Liver (tissue), 8 donors: ENCODE measurements at regions not wholly inside any gene's neighbourhood (a gene's known extent, or its start where the extent isn't known, plus 50 kb on each side); places are given as distances from the start of the nearest gene placed in this dataset.

ENCODE experiments used
- DNase-seq: peaks from one replicate; pipeline ENCODE4 v3.0.0-alpha.2; 2017; ENCODE audit warnings: low spot score
- H3K27ac ChIP-seq, 2 donors: one replicate each; pipeline ENCODE4 v1.7.0; 2013; ENCODE audit warnings: inconsistent platforms in 2 of 2, low read length in 2 of 2, control low read depth in 1 of 2, low read depth in 1 of 2, mild to moderate bottlenecking in 1 of 2
- H3K27me3 ChIP-seq, 4 donors: one replicate each; pipeline versions ENCODE4 v1.6.1 to v1.7.0; 2013; ENCODE audit warnings: low read length in 3 of 4, inconsistent platforms in 1 of 4, mild to moderate bottlenecking in 1 of 4, moderate library complexity in 1 of 4; ENCODE audit not compliant: control insufficient read depth in 4 of 4, insufficient read depth in 4 of 4
- H3K36me3 ChIP-seq, 4 donors: one replicate each; pipeline versions ENCODE4 v1.6.1 to v1.7.0; 2013; ENCODE audit warnings: low read length in 3 of 4, mild to moderate bottlenecking in 3 of 4, low read depth in 1 of 4, moderate library complexity in 1 of 4; ENCODE audit not compliant: control insufficient read depth in 4 of 4, insufficient read depth in 3 of 4
- H3K4me1 ChIP-seq, 4 donors: one replicate each; pipeline versions ENCODE4 v1.6.1 to v1.7.0; 2013; ENCODE audit warnings: low read length in 3 of 4, mild to moderate bottlenecking in 3 of 4, moderate library complexity in 1 of 4; ENCODE audit not compliant: control insufficient read depth in 4 of 4, insufficient read depth in 4 of 4
- H3K4me3 ChIP-seq, 3 donors: one replicate each; pipeline versions ENCODE4 v1.6.1 to v1.7.0; 2013; ENCODE audit warnings: low read length in 3 of 3, control low read depth in 1 of 3, low read depth in 1 of 3, mild to moderate bottlenecking in 1 of 3
- H3K9ac ChIP-seq, 2 donors: one replicate each; pipeline ENCODE4 v1.7.0; 2013; ENCODE audit warnings: low read length in 2 of 2, mild to moderate bottlenecking in 2 of 2, moderate library complexity in 2 of 2, control low read depth in 1 of 2, low read depth in 1 of 2
- H3K9me3 ChIP-seq, 4 donors: one replicate each; pipeline versions ENCODE4 v1.6.1 to v1.7.0; 2013; ENCODE audit warnings: low read length in 3 of 4; ENCODE audit not compliant: control insufficient read depth in 4 of 4
- FOXA1 ChIP-seq: IDR thresholded peaks from 2 replicates; pipeline ENCODE4 v1.6.1; 2016; ENCODE audit warnings: antibody characterized with exemption
- FOXA2 ChIP-seq: IDR thresholded peaks from 2 replicates; pipeline ENCODE4 v1.6.1; 2016; ENCODE audit warnings: antibody characterized with exemption
- GABPA ChIP-seq, 2 donors: IDR thresholded peaks in 1 of 2; conservative IDR thresholded peaks in 1 of 2; 2 replicates each; pipeline ENCODE4 v1.6.1; 2016; ENCODE audit warnings: antibody characterized with exemption in 2 of 2, mild to moderate bottlenecking in 1 of 2, moderate library complexity in 1 of 2
- HNF4A ChIP-seq, 2 donors: conservative IDR thresholded peaks; 2 replicates each; pipeline ENCODE4 v1.6.1; 2016; ENCODE audit warnings: antibody characterized with exemption in 2 of 2, mild to moderate bottlenecking in 2 of 2
- HNF4G ChIP-seq: IDR thresholded peaks from 2 replicates; pipeline ENCODE4 v1.6.1; 2016; ENCODE audit warnings: antibody characterized with exemption
- NR2F2 ChIP-seq: IDR thresholded peaks from 2 replicates; pipeline ENCODE4 v1.6.1; 2016; ENCODE audit warnings: antibody characterized with exemption
- SP1 ChIP-seq: IDR thresholded peaks from 2 replicates; pipeline ENCODE4 v1.6.1; 2018; ENCODE audit warnings: antibody characterized with exemption, mild to moderate bottlenecking
- TAF1 ChIP-seq: conservative IDR thresholded peaks from 2 replicates; pipeline ENCODE4 v1.6.1; 2016; ENCODE audit warnings: antibody characterized with exemption, mild to moderate bottlenecking
- YY1 ChIP-seq: IDR thresholded peaks from 2 replicates; pipeline ENCODE4 v1.6.1; 2016; ENCODE audit warnings: antibody characterized with exemption, mild to moderate bottlenecking
- WGBS: extraction: QIAGEN DNeasy Blood & Tissue Kit; methylation state at CpG from one replicate; pipeline ENCODE4 v1.1.7; 2013; 5-methylcytosine and 5-hydroxymethylcytosine counted together
- TF ChIP-seq, protein P1 (sequence below): IDR thresholded peaks from 2 replicates; pipeline ENCODE4 v1.6.1; 2016; ENCODE audit warnings: antibody characterized with exemption, mild to moderate bottlenecking
- TF ChIP-seq, protein P2 (sequence below): fragments of 150-350 bp; IDR thresholded peaks from 2 replicates; pipeline ENCODE4 v1.5.1; 2017; ENCODE audit warnings: improper control_type of control experiment, low read depth, low read length; ENCODE audit not compliant: missing input control
- TF ChIP-seq, protein P3 (sequence below): IDR thresholded peaks from 2 replicates; pipeline ENCODE4 v1.6.1; 2016; ENCODE audit warnings: antibody characterized with exemption
- TF ChIP-seq, protein P4 (sequence below): IDR thresholded peaks from 2 replicates; pipeline ENCODE4 v1.6.1; 2016; ENCODE audit warnings: antibody characterized with exemption
- donor health status: healthy.
- donor health status: healthy.
- donor health status: healthy.
- donor health status: healthy.
- donor health status: healthy.

DNA sequence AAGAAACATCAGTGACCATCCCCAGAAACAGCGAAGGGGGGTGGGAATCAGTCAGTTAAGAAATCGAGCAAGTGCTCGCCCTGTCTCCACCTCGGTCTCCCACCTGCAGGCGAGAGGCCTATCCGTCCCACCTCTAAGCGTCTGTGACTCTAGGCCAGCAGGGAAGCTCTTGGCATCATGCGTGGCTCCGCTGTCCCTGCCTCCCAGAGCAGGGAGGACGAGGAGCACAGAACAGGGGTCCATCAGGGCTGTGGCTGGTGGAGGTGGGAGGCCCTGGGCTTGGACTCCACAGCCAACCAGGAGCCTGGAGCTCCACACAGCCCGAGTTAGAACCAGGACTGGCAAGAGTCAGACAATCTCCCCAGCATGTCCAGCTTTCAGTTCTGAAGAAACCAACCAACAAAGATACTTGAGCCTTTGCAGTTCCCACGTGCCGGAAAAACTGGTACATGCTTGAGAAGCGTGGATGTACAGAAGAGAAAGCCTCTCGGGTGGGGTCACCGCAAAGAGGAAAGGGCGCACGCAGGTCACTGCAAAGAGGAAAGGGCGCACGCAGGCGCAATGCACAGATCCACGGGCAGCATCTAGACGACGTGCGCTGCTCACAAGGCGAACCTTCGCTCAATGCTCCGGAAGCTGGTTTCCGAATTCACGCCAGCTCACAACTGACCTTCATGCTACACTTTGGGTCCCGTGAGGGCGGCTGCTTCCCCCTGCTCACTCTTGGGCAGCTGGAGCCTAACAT, 104.5 kb upstream of the ALKAL2 start:
- WGBS, result 80% methylated on average over 32 of the region's 32 CpGs
- H3K4me1 ChIP-seq, result no peaks in the 10 kb centered on the region
- H3K27ac ChIP-seq, result no peak overlapping the region
- DNase-seq, result no peak
- H3K9me3 ChIP-seq, result no peaks in the 10 kb centered on the region
- TF ChIP-seq, protein P1, sequence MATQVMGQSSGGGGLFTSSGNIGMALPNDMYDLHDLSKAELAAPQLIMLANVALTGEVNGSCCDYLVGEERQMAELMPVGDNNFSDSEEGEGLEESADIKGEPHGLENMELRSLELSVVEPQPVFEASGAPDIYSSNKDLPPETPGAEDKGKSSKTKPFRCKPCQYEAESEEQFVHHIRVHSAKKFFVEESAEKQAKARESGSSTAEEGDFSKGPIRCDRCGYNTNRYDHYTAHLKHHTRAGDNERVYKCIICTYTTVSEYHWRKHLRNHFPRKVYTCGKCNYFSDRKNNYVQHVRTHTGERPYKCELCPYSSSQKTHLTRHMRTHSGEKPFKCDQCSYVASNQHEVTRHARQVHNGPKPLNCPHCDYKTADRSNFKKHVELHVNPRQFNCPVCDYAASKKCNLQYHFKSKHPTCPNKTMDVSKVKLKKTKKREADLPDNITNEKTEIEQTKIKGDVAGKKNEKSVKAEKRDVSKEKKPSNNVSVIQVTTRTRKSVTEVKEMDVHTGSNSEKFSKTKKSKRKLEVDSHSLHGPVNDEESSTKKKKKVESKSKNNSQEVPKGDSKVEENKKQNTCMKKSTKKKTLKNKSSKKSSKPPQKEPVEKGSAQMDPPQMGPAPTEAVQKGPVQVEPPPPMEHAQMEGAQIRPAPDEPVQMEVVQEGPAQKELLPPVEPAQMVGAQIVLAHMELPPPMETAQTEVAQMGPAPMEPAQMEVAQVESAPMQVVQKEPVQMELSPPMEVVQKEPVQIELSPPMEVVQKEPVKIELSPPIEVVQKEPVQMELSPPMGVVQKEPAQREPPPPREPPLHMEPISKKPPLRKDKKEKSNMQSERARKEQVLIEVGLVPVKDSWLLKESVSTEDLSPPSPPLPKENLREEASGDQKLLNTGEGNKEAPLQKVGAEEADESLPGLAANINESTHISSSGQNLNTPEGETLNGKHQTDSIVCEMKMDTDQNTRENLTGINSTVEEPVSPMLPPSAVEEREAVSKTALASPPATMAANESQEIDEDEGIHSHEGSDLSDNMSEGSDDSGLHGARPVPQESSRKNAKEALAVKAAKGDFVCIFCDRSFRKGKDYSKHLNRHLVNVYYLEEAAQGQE, result no peak
- TF ChIP-seq FOXA2, result no peak
- TF ChIP-seq, protein P2, sequence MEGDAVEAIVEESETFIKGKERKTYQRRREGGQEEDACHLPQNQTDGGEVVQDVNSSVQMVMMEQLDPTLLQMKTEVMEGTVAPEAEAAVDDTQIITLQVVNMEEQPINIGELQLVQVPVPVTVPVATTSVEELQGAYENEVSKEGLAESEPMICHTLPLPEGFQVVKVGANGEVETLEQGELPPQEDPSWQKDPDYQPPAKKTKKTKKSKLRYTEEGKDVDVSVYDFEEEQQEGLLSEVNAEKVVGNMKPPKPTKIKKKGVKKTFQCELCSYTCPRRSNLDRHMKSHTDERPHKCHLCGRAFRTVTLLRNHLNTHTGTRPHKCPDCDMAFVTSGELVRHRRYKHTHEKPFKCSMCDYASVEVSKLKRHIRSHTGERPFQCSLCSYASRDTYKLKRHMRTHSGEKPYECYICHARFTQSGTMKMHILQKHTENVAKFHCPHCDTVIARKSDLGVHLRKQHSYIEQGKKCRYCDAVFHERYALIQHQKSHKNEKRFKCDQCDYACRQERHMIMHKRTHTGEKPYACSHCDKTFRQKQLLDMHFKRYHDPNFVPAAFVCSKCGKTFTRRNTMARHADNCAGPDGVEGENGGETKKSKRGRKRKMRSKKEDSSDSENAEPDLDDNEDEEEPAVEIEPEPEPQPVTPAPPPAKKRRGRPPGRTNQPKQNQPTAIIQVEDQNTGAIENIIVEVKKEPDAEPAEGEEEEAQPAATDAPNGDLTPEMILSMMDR, result no peak
- TF ChIP-seq TAF1, result no peak
- no peak for TF ChIP-seq GABPA (IDR thresholded peaks at IDR 0.05 in 1 of 2, conservative IDR thresholded peaks at IDR 0.05 in 1 of 2)
- TF ChIP-seq, protein P3, sequence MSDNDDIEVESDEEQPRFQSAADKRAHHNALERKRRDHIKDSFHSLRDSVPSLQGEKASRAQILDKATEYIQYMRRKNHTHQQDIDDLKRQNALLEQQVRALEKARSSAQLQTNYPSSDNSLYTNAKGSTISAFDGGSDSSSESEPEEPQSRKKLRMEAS, result no peak
- no peak for TF ChIP-seq SP1
- no peak for TF ChIP-seq YY1
- no peak overlapping the region for H3K4me3 ChIP-seq
- H3K9ac ChIP-seq, result no peak overlapping the region
- no peaks in the 10 kb centered on the region for H3K27me3 ChIP-seq
- H3K36me3 ChIP-seq, result no peaks in the 10 kb centered on the region

DNA sequence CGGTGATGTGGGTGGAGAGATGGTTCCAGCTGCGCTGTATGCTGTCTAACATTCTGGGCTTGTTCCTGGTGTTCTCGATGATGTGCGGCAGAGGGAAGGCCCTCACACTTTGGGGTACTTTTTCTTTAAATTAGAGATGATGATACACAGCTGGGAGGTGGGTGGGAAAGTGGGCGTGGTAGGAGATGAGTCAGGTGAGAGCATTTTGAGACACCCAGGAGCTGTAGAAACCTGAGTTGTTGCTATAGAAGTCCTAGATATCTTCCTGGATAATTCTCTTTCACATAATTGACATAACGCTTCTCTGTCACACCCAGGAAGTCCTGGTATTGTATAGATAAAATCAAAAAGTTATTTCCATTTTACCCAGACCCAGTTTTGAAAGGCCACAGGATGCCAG, 103.8 kb upstream of the ALKAL2 start:
- 80% methylated on average over 6 of the region's 6 CpGs for WGBS
- no peak overlapping the region for H3K4me3 ChIP-seq
- DNase-seq, result no peak
- H3K36me3 ChIP-seq, result no peaks in the 10 kb centered on the region
- TF ChIP-seq HNF4G, result no peak
- TF ChIP-seq NR2F2, result no peak
- no peak for TF ChIP-seq FOXA1
- TF ChIP-seq, protein P2, result no peak
- TF ChIP-seq, protein P4, sequence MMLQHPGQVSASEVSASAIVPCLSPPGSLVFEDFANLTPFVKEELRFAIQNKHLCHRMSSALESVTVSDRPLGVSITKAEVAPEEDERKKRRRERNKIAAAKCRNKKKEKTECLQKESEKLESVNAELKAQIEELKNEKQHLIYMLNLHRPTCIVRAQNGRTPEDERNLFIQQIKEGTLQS, result no peak
- TF ChIP-seq HNF4A (conservative IDR thresholded peaks at IDR 0.05), result no peak
- no peak for TF ChIP-seq SP1
- H3K4me1 ChIP-seq, result no peaks in the 10 kb centered on the region
- no peak overlapping the region for H3K27ac ChIP-seq
- no peaks in the 10 kb centered on the region for H3K27me3 ChIP-seq
- no peaks in the 10 kb centered on the region for H3K9me3 ChIP-seq
- H3K9ac ChIP-seq, result no peak overlapping the region
